Astrocyte of the cerebellum (primary cell): ENCODE measurements at regions not wholly inside any gene's neighbourhood (a gene's known extent, or its start where the extent isn't known, plus 50 kb on each side); places are given as distances from the start of the nearest gene placed in this dataset.

Experiments
- DNase-seq: peaks from one replicate; pipeline ENCODE4 v3.0.0-alpha.2; 2011; ENCODE audit warnings: low read depth
- H3K4me3 ChIP-seq: 2 replicates; pipeline ENCODE4 v1.5.1; 2011; ENCODE audit warnings: mild to moderate bottlenecking, low read depth, low read length, moderate library complexity
- CTCF ChIP-seq: IDR thresholded peaks from 2 replicates; pipeline ENCODE4 v1.5.1; 2012; ENCODE audit warnings: low read length, low read depth, moderate library complexity, mild to moderate bottlenecking; ENCODE audit errors: missing control alignments
- in situ Hi-C: cut with HindIII; loops from 2 replicates; pipeline ENCODE4 v1.10.0; 2017; ENCODE audit warnings: low sequenced_read_pairs

DNA sequence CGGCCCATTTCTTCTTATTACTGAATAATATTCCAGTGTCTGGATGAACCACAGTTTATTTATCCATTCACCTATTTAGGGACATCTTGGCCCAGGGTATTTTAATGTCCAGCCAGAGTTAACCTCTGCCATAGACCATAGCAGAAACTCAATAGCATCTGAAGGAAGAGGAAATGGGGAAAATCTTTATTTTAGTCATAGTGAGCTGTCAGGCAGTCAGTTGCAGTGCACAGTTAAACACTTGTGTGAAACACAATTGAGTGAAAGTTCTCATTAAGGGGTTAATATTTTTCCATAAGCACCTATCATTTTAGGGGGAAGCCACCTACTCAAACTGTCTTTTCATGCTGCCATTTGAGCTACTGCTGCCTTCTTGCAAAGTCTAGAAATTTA lies 197.3 kb upstream of the PPFIA2 start:
- H3K4me3 ChIP-seq, result no peak overlapping the region
- no peak for DNase-seq
- no peak for TF ChIP-seq CTCF
- in situ Hi-C loops, result no loop called here

GRCh38 chr12:81953541-81953940 lies 194.4 kb upstream of the PPFIA2 start:
- TF ChIP-seq CTCF, result no peak
- DNase-seq, result no peak
- in situ Hi-C loops, result no loop called here
- no peak overlapping the region for H3K4me3 ChIP-seq

DNA sequence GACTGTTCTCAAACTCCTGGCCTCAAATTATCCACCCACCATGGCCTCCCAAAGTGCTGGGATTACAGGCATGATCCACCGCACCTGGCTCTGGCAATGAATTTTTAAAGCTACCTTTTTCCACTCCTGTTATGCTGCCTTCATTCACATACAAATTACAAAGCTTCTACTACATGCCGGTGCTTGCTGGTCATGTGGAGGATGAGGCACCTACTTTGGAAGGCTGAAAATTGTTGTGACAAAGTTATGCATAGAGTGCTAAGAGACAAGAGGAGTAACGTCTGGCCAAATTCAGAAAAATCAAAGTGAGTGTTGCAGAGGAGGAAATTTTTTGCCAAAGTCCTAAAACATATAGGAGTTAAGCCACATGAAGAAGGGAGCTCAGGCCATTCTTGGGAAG lies 191.7 kb upstream of the PPFIA2 start:
- in situ Hi-C loops, result no loop called here
- DNase-seq, result no peak
- no peak overlapping the region for H3K4me3 ChIP-seq
- TF ChIP-seq CTCF, result no peak

DNA sequence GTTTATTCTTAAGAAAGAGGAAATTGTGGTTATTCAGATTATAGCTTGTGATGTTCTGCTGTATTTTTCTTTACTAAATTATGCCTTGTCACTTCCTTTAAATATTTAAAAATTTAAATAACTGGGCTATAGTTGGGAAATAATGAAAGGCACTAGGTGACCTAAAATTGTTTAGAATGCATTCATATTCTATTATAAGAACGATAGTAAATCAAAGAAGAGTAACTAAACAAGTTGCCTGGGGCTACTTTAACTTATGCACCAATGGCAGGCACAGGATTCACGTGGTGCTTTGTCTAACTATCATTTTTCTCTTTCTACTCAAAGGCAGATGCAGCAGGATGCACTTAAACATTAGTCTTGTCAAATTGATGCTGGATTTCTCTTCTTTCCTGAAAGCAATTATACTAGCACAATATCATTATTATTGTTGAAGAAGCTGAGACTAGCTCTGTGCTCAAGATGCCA lies 190.7 kb upstream of the PPFIA2 start:
- no peak for DNase-seq
- no peak for TF ChIP-seq CTCF
- H3K4me3 ChIP-seq, result no peak overlapping the region
- in situ Hi-C loops, result no loop called here

- in situ Hi-C loops, result no loop called here
- no peak overlapping the region for H3K4me3 ChIP-seq
- no peak for TF ChIP-seq CTCF
- DNase-seq, result no peak
Observed at GRCh38 chr12:81949416-81949815, 190.3 kb upstream of the PPFIA2 start.

- TF ChIP-seq CTCF, result no peak
- DNase-seq, result no peak
- in situ Hi-C loops, result no loop called here
- H3K4me3 ChIP-seq, result no peak overlapping the region
Observed at GRCh38 chr12:81944886-81945285, 185.7 kb upstream of the PPFIA2 start.

- no peak for TF ChIP-seq CTCF
- no peak overlapping the region for H3K4me3 ChIP-seq
- in situ Hi-C loops, result no loop called here
- no peak for DNase-seq
Observed at GRCh38 chr12:81942594-81942993, 183.4 kb upstream of the PPFIA2 start.
